ENCODE measurements at regions not wholly inside any gene's neighbourhood (a gene's known extent, or its start where the extent isn't known, plus 50 kb on each side); places are given as distances from the start of the nearest gene placed in this dataset.

DNA sequence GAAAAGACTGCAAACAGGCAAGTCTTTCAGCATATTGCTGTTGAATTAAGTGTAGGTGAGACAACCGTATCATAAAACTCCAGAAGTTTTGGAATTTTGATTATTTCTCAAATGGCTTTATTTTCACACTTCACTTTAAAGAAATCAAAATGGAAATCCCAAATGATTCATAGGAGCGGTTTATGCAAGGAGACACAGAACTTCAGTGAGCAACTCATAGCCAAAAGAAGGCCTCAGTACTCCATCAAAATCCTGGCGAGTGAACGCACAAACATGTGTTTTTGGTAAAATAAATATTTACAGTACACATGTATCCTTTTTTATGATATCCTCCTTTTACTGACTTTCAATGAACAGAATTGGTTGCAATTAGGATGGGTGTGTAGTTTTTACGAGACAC, 140.4 kb upstream of the APCDD1 start:
- DNase-seq (ENCODE audit: low spot score) = no peak

GRCh38 chr18:10315522-10315921, 138.9 kb upstream of the APCDD1 start:
- DNase-seq (ENCODE audit: low spot score) = no peak

GRCh38 chr18:10316778-10317177, 137.7 kb upstream of the APCDD1 start:
- DNase-seq (ENCODE audit: low spot score) = no peak

GRCh38 chr18:10317864-10318690, 136.4 kb upstream of the APCDD1 start:
- DNase-seq (ENCODE audit: low spot score) = no peak

GRCh38 chr18:10318691-10318970, 135.8 kb upstream of the APCDD1 start:
- DNase-seq (ENCODE audit: low spot score) = no peak

DNA sequence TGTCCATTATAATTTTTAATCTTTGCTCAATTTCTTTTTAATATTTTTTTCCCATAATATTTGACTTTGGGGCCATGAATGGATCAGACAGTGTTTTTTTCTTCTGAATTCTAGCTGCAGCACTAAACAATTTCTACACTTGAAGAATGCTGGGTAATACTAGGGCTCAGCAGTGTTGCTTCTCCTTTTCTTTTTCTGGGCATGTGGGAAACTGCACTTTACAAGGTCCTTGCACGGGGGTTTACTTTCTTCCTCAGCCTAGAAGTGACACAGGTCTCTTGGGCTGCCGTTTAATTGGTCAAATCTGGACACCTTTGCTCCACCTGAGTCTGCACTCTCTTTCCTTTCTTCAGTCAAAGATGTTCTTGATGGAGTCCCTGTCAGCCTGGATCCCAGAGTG, 135.4 kb upstream of the APCDD1 start:
- DNase-seq (ENCODE audit: low spot score) = no peak

- DNase-seq (ENCODE audit: low spot score) = no peak
Observed at GRCh38 chr18:10319914-10320600, 134.4 kb upstream of the APCDD1 start.

- no peak for DNase-seq (ENCODE audit: low spot score)
Observed at GRCh38 chr18:10320791-10321190, 133.6 kb upstream of the APCDD1 start.

- no peak for DNase-seq (ENCODE audit: low spot score)
Observed at GRCh38 chr18:10321576-10321975, 132.9 kb upstream of the APCDD1 start.

DNA sequence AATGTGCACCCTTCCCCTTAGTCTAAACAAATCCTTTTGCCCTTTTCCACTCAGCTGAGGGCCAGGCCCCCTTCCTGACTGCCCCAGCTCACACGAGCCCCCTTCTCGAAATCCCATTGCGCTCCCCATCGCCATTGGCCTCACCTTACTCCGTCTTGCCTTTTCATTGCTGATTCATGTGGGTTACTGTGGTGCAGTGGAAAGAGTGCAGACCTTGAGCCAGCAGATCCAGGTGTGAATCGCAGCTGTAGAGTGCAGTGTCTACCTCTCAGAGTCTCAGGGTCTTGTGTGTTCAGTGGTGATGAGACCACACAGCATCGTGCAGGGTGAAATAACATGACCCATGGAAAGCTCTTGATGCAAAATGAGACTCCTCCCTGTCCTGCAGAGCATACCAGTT, 132.4 kb upstream of the APCDD1 start:
- no peak for DNase-seq (ENCODE audit: low spot score)

- no peak for DNase-seq (ENCODE audit: low spot score)
Observed at GRCh38 chr18:10322435-10322834, 132.0 kb upstream of the APCDD1 start.

DNA sequence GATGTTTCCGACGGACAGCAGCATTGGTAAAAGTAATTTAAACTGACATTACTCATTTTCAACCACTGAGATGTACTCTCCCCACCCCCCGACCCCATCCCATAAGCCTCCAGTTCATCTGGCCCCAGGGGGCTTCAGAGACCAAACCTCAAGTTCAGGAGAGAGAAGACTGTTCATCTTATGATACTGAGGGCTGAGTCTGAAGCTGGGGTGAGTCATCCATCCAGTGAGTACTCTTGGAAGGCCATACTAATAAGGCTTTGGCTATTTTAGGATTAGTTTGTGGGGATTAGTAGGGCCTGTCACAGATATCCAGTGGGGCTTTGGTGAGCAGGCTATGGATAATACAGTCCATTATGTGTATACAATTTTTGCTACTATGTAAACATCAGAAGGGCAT, 125.3 kb upstream of the APCDD1 start:
- no peak for DNase-seq (ENCODE audit: low spot score)

GRCh38 chr18:10330428-10330827, 124.0 kb upstream of the APCDD1 start:
- DNase-seq (ENCODE audit: low spot score) = no peak

GRCh38 chr18:10332452-10332851, 122.0 kb upstream of the APCDD1 start:
- DNase-seq (ENCODE audit: low spot score) = no peak

DNA sequence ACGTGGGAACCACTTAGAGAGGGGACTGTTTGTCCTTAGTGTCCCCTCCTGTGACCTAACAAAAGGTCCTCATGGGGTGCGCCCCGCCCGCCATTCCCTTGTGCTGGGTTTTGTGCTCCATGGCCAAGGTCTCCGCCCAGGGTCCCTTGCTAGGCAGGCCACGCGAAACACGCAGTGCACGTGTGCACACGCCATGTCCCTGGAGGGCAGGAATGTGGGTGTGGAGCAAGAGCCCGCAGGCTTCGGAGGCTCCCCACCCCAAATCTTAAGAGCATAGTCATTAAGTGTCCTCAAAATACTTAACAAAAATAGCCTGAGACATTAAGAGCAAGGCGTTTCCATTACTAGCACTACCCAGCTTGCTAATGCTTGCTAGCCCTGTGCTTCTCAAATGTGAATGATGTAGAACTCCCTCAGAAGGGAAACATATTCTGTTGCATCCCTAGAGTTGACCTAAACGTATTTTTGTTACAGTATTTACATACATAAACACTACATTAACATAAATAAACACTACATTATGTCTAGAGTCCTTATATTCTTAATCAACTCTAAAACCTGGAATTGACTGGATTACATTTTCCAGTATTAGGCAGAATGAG, 117.6 kb upstream of the APCDD1 start:
- DNase-seq (ENCODE audit: low spot score) = no peak

DNA sequence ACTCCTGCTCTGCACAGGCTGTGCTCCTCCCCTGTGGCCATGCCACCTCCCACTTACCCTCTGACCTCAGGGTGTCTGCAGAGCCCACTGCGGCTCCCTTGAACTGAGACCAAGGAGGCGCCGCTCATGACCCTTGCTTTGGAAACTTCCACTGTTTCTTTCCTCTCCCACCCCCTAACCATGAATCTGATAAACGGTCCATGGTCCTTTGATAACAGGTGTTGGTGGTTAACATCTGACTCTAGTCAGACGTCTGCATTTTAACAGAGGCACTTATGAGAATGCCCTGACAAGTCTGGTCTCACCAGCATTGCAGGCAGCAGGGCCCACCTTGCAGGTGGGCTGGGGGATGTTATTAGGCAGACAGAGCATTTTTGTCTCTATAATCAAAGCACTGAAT, 113.6 kb upstream of the APCDD1 start:
- no peak for DNase-seq (ENCODE audit: low spot score)

DNA sequence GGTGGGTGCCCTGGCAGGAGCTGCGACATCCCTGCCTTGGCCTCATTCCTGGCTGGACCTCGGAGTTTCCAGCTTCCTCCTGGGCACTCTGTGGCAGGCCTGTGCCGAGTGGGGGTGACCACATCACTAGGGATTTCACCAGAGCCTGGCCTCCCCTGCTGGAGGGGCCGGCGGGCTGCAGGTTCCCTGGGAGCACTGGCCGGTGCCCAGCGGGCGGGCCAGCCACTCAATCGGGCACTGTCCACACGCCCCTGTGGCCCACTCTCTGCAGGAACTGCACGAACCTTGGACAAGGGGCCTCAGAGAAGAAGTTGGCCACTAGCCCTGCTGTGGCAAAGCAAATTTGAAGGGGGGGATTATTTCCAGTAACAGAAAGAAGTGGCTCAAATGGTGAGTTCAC, 110.7 kb upstream of the APCDD1 start:
- DNase-seq (ENCODE audit: low spot score) = no peak

- no peak for DNase-seq (ENCODE audit: low spot score)
Observed at GRCh38 chr18:10346749-10347415, 107.6 kb upstream of the APCDD1 start.

- no peak for DNase-seq (ENCODE audit: low spot score)
Observed at GRCh38 chr18:10349561-10349960, 104.9 kb upstream of the APCDD1 start.

DNA sequence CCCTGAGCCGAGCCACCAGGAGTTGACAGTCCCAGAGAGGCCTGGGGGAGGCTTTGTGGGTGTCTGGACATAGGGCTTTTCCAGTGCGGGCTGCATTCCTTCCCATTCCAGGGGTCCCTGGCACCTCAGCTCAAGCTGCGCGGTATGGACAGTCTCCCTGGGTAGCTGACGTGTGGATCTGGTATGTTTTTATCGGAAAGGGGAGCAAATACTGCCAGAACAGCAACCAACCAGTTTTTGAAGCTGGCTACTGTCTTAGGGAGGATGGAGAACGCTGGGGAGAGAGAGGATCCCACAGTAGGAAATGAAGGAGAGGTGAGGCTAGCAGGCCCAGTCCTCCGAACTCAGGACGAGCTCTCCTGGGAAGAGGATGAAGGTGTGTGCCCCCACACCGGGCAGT, 103.8 kb upstream of the APCDD1 start:
- DNase-seq (ENCODE audit: low spot score) = no peak

DNA sequence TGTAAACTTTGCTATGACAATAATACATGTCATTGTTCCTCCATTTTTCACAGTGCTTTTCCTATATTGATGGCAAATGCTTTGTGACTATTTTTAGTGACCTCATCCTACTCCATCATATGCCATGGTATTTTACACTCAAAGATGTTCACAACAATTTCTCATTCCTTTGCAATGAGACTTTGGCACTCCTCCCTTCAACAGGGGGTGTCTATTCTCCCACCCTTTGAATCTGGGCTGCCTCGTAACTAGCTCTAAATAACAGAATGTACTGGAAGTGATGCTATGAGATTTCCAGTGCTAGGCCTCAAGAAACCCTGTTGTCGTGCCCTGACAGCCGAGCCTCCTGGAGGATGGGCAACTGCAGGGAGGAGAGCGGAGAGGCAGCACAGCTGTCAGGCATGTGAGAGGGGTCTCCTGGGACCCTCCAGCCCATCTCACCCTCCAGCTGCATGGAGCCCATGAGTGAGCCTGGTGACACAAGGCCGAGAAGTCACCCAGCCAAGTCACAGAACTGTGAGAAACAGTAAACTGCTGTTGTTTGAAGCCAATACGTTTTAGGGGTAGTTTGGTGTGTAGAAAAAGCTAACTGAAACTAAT, 103.1 kb upstream of the APCDD1 start:
- DNase-seq (ENCODE audit: low spot score) = no peak

- no peak for DNase-seq (ENCODE audit: low spot score)
Observed at GRCh38 chr18:10351858-10352257, 102.6 kb upstream of the APCDD1 start.

GRCh38 chr18:10352671-10353070, 101.8 kb upstream of the APCDD1 start:
- no peak for DNase-seq (ENCODE audit: low spot score)
